ENCODE measurements at regions not wholly inside any gene's neighbourhood (a gene's known extent, or its start where the extent isn't known, plus 50 kb on each side); places are given as distances from the start of the nearest gene placed in this dataset.

DNA sequence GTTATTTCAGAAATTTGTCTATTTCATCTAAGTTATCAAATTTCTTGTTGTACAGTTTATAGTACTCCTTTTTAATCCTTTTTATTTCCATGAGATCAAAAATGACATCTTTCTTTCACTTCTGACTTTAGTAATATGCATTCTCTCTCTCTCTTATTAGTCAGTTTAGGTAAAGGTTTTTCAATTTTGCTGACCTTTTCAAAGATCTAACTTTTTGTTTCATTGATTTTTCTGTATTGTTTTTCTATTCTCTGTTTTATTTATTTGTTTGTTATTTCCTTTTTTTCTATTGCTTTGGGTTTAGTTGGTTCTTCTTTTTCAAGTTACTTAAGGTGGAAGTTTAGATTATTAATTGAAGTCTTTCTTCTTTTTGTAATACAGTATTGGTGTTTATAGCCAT, 294.2 kb downstream of the CCDC85A start:
- TF ChIP-seq, protein P1, sequence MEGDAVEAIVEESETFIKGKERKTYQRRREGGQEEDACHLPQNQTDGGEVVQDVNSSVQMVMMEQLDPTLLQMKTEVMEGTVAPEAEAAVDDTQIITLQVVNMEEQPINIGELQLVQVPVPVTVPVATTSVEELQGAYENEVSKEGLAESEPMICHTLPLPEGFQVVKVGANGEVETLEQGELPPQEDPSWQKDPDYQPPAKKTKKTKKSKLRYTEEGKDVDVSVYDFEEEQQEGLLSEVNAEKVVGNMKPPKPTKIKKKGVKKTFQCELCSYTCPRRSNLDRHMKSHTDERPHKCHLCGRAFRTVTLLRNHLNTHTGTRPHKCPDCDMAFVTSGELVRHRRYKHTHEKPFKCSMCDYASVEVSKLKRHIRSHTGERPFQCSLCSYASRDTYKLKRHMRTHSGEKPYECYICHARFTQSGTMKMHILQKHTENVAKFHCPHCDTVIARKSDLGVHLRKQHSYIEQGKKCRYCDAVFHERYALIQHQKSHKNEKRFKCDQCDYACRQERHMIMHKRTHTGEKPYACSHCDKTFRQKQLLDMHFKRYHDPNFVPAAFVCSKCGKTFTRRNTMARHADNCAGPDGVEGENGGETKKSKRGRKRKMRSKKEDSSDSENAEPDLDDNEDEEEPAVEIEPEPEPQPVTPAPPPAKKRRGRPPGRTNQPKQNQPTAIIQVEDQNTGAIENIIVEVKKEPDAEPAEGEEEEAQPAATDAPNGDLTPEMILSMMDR (IDR thresholded peaks at IDR 0.05), result no peak
- no peak for TF ChIP-seq POLR2AphosphoS5 (IDR thresholded peaks at IDR 0.05; ENCODE audit: low read depth, low read length)
- TF ChIP-seq TCF7L2 (IDR thresholded peaks at IDR 0.05; ENCODE audit: low read depth, low read length), result no peak
- TF ChIP-seq, protein P2, sequence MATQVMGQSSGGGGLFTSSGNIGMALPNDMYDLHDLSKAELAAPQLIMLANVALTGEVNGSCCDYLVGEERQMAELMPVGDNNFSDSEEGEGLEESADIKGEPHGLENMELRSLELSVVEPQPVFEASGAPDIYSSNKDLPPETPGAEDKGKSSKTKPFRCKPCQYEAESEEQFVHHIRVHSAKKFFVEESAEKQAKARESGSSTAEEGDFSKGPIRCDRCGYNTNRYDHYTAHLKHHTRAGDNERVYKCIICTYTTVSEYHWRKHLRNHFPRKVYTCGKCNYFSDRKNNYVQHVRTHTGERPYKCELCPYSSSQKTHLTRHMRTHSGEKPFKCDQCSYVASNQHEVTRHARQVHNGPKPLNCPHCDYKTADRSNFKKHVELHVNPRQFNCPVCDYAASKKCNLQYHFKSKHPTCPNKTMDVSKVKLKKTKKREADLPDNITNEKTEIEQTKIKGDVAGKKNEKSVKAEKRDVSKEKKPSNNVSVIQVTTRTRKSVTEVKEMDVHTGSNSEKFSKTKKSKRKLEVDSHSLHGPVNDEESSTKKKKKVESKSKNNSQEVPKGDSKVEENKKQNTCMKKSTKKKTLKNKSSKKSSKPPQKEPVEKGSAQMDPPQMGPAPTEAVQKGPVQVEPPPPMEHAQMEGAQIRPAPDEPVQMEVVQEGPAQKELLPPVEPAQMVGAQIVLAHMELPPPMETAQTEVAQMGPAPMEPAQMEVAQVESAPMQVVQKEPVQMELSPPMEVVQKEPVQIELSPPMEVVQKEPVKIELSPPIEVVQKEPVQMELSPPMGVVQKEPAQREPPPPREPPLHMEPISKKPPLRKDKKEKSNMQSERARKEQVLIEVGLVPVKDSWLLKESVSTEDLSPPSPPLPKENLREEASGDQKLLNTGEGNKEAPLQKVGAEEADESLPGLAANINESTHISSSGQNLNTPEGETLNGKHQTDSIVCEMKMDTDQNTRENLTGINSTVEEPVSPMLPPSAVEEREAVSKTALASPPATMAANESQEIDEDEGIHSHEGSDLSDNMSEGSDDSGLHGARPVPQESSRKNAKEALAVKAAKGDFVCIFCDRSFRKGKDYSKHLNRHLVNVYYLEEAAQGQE (IDR thresholded peaks at IDR 0.05; ENCODE audit: insufficient read depth in 1 of 2, low read depth in 2 of 2, low read length in 1 of 2), result no peak
- no peak for TF ChIP-seq SIN3A (IDR thresholded peaks at IDR 0.05; ENCODE audit: borderline replicate concordance, insufficient read depth, low read depth, low read length)

Data from Panc1 (cell line).